ENCODE measurements at regions not wholly inside any gene's neighbourhood (a gene's known extent, or its start where the extent isn't known, plus 50 kb on each side); places are given as distances from the start of the nearest gene placed in this dataset.
A peak's percentile ranks its signal among the peaks of the same experiment; 100 is the strongest.

DNA sequence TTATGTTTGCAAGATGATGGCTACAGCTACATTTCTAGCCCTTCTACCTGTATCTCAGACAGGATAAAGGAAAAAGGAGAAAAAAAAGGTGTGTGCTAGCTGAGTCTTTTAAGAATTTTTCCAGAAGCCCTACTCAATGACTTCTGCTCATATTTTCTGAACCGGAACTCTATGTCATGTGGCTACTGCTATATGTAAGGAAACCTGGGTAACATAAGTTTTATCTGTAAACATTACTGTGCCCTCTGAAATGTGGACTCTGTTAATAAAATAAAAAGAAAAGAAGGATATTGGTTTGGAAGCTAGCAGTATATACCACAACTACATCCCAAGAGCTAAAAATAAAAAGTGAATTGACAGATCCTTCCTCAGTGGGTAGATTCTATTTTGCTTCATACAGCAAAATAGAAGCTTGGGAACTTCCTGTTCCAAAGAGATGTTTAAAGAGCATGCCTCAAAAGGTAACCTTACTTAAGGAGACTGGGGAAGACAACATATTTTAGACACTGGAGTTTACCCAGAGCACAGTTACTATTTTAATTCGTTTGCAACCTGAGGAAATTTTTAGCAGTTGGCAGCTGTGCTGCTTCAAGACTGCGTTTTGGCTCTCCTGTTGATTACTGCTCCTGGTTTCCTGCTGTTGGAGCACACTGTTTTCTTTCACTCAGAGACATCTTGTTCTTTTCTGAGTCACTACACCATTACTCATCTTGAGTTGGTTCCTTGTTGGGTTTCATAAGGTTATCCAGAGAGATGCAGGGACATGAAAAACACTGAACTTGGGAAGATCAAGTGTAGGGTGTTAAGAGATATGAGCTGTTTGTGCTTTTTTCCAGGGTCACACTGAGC is 280.7 kb downstream of the NFKBIZ start:
- Histone ChIP-seq H3K4me1 (ENCODE audit: insufficient read depth, low read length, poor library complexity, severe bottlenecking) (peaks cover 11% of the 10 kb centered on the region), H2AFZ (ENCODE audit: low read length) (peak overlapping the region; percentile 87)

DNA sequence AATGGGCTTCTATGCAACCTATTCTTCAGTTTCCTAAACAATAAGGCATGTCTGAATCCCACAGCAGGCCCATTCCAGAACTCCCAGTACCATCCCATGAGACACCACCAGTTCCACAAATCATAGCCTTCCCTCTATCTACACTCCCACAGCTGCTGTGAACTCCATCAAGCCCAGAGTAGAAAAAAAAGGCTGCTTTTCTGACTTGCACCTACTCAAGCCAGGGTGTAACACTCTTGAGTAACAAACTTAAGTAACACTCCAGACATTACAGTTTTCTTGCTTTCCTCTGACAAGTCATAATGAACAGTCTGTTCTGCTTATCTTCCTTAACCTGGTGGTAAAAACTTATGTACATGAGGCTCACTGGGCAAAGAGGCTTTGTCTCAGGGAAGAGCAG is 283.1 kb downstream of the NFKBIZ start:
- peak overlapping the region; percentile 3; the same call in 1 of the 2 replicates for H2AFZ ChIP-seq (ENCODE audit: low read length)
- no peaks in the 10 kb centered on the region for H3K27me3 ChIP-seq (ENCODE audit: insufficient read depth, low read length, poor library complexity, severe bottlenecking)
- no peaks in the 10 kb centered on the region for H3K79me2 ChIP-seq (ENCODE audit: insufficient read depth, low read length)
- H3K9me3 ChIP-seq (ENCODE audit: insufficient read depth, low read depth, low read length), result no peaks in the 10 kb centered on the region
- no peak for TF ChIP-seq EZH2phosphoT487 (IDR thresholded peaks at IDR 0.05; ENCODE audit: borderline replicate concordance)
- no peak for TF ChIP-seq CTCF (conservative IDR thresholded peaks at IDR 0.05; ENCODE audit: low read length)
- peaks cover 11% of the 10 kb centered on the region for H3K4me1 ChIP-seq (ENCODE audit: insufficient read depth, low read length, poor library complexity, severe bottlenecking)
- no peaks in the 10 kb centered on the region for H4K20me1 ChIP-seq (ENCODE audit: insufficient read depth, low read length, poor library complexity, severe bottlenecking)
- H3F3A ChIP-seq (ENCODE audit: low read depth), result no peaks in the 10 kb centered on the region
- H3K4me3 ChIP-seq (ENCODE audit: low read length, poor library complexity, severe bottlenecking), result no peak overlapping the region
- no peaks in the 10 kb centered on the region for H3K36me3 ChIP-seq (ENCODE audit: insufficient read depth, low read length)
- no peak overlapping the region for H3K4me2 ChIP-seq (ENCODE audit: low read depth, low read length, poor library complexity, severe bottlenecking)
- H3K9ac ChIP-seq (ENCODE audit: low read depth, low read length, poor library complexity, severe bottlenecking), result no peak overlapping the region
- H3K9me2 ChIP-seq (replicated peaks; ENCODE audit: low read depth, low read length), result no peaks in the 10 kb centered on the region

More for the DNA sequence above, 280.7 kb downstream of the NFKBIZ start:
- no peaks in the 10 kb centered on the region for H3K79me2 ChIP-seq (ENCODE audit: insufficient read depth, low read length)
- no peaks in the 10 kb centered on the region for H3K9me2 ChIP-seq (replicated peaks; ENCODE audit: low read depth, low read length)
- H4K20me1 ChIP-seq (ENCODE audit: insufficient read depth, low read length, poor library complexity, severe bottlenecking), result no peaks in the 10 kb centered on the region
- no peak overlapping the region for H3K4me3 ChIP-seq (ENCODE audit: low read length, poor library complexity, severe bottlenecking)
- no peaks in the 10 kb centered on the region for H3K36me3 ChIP-seq (ENCODE audit: insufficient read depth, low read length)
- no peak for TF ChIP-seq EZH2phosphoT487 (IDR thresholded peaks at IDR 0.05; ENCODE audit: borderline replicate concordance)
- no peak for TF ChIP-seq CTCF (conservative IDR thresholded peaks at IDR 0.05; ENCODE audit: low read length)
- no peak overlapping the region for H3K9ac ChIP-seq (ENCODE audit: low read depth, low read length, poor library complexity, severe bottlenecking)
- H3K4me2 ChIP-seq (ENCODE audit: low read depth, low read length, poor library complexity, severe bottlenecking), result peak overlapping the region; percentile 19
- no peaks in the 10 kb centered on the region for H3K9me3 ChIP-seq (ENCODE audit: insufficient read depth, low read depth, low read length)
- no peaks in the 10 kb centered on the region for H3F3A ChIP-seq (ENCODE audit: low read depth)
- no peaks in the 10 kb centered on the region for H3K27me3 ChIP-seq (ENCODE audit: insufficient read depth, low read length, poor library complexity, severe bottlenecking)

DNA sequence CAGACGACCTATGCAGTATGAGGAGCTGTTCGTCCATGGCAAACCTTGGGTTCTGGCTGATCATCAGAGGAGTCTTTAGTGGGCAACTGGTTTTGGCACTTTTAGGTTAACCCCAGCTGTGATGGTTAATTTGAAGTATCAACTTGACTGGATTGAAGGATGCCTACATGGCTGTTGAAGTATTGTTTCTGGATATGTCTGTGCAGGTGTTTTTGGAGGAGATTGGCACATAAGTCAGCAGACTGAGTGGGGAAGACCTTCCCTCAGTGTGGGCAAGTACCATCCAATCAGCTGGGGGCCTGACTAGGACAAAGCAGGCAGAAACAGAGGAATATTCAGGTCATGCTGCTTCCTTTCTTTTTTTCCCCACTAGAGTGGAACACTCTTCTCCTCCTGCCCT is 284.1 kb downstream of the NFKBIZ start:
- Histone ChIP-seq H3K9ac (ENCODE audit: low read depth, low read length, poor library complexity, severe bottlenecking) (no peak overlapping the region), H2AFZ (ENCODE audit: low read length) (no peak overlapping the region), H3K4me1 (ENCODE audit: insufficient read depth, low read length, poor library complexity, severe bottlenecking) (peaks cover 11% of the 10 kb centered on the region), H3K4me3 (ENCODE audit: low read length, poor library complexity, severe bottlenecking) (no peak overlapping the region), H3K27me3 (ENCODE audit: insufficient read depth, low read length, poor library complexity, severe bottlenecking) (no peaks in the 10 kb centered on the region), H3K9me2 (replicated peaks; ENCODE audit: low read depth, low read length) (no peaks in the 10 kb centered on the region), H3F3A (ENCODE audit: low read depth) (no peaks in the 10 kb centered on the region), H3K36me3 (ENCODE audit: insufficient read depth, low read length) (no peaks in the 10 kb centered on the region), H3K4me2 (ENCODE audit: low read depth, low read length, poor library complexity, severe bottlenecking) (no peak overlapping the region), H4K20me1 (ENCODE audit: insufficient read depth, low read length, poor library complexity, severe bottlenecking) (no peaks in the 10 kb centered on the region), H3K79me2 (ENCODE audit: insufficient read depth, low read length) (no peaks in the 10 kb centered on the region), H3K9me3 (ENCODE audit: insufficient read depth, low read depth, low read length) (no peaks in the 10 kb centered on the region)
- no peak for TF ChIP-seq EZH2phosphoT487 (IDR thresholded peaks at IDR 0.05; ENCODE audit: borderline replicate concordance)
- no peak for TF ChIP-seq CTCF (conservative IDR thresholded peaks at IDR 0.05; ENCODE audit: low read length)

All from Loucy (cell line).